ENCODE measurements at regions not wholly inside any gene's neighbourhood (a gene's known extent, or its start where the extent isn't known, plus 50 kb on each side); places are given as distances from the start of the nearest gene placed in this dataset.

DNA sequence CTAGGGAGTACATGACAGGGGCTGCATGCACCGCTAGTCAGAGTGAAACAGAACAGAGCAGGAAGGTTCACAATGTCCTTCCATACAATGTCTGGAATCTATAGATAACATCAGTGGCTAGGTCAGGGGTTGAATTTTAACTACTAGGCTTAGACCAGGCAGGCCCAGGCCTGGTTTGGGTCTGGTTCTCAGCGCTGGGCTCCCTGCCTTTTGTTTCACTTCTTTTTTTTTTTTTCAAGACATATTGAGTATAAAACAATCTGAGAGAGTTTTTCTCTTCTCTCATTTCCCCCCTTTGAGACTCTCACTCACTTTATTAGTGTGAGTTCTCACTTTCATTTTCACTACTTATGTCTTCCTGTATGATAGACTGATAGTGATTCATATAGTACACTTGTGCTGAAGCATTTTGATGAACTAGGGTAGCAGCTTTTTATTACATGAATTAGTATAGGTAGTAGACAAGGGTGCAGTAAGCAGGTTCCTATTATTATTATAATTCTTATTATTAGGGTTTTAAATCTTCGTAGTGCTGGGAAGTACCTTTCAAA, 120.0 kb upstream of the ZDHHC15 start:
- TF ChIP-seq, protein P1, sequence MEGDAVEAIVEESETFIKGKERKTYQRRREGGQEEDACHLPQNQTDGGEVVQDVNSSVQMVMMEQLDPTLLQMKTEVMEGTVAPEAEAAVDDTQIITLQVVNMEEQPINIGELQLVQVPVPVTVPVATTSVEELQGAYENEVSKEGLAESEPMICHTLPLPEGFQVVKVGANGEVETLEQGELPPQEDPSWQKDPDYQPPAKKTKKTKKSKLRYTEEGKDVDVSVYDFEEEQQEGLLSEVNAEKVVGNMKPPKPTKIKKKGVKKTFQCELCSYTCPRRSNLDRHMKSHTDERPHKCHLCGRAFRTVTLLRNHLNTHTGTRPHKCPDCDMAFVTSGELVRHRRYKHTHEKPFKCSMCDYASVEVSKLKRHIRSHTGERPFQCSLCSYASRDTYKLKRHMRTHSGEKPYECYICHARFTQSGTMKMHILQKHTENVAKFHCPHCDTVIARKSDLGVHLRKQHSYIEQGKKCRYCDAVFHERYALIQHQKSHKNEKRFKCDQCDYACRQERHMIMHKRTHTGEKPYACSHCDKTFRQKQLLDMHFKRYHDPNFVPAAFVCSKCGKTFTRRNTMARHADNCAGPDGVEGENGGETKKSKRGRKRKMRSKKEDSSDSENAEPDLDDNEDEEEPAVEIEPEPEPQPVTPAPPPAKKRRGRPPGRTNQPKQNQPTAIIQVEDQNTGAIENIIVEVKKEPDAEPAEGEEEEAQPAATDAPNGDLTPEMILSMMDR (conservative IDR thresholded peaks at IDR 0.05; ENCODE audit: low read depth, low read length), result no peak
- TF ChIP-seq EZH2 (IDR thresholded peaks at IDR 0.05; ENCODE audit: borderline replicate concordance, low read depth, low read length, poor library complexity, severe bottlenecking), result no peak

Data from A673 (cell line).